Pancreas (tissue), 10 donors: ENCODE measurements at regions not wholly inside any gene's neighbourhood (a gene's known extent, or its start where the extent isn't known, plus 50 kb on each side); places are given as distances from the start of the nearest gene placed in this dataset.

Experiments used
- ATAC-seq, 4 donors: fragments of 200-7000 bp; cut with Tn5 transposase; one replicate each; pipeline versions ENCODE4 v1.8.0 to v1.9.1; 2020; ENCODE audit warnings: mild to moderate bottlenecking in 4 of 4, moderate library complexity in 4 of 4
- DNase-seq, 6 donors: peaks; one replicate each; pipeline ENCODE4 v3.0.0-alpha.2; 2020
- FAIRE-seq: peaks from 2 replicates; lab custom pipeline; 2012; peaks lifted over from hg19 to GRCh38; lab: Jason Lieb, UNC
- H3K27ac ChIP-seq, 4 donors: fragments of 200-600 bp; sonication (generic); 1 replicate in 3 of 4; 2 replicates in 1 of 4; pipeline versions ENCODE4 v1.5.0 to v1.8.0; 2020
- H3K27me3 ChIP-seq, 4 donors: fragments of 200-600 bp; one replicate each; pipeline ENCODE4 v1.8.0; 2021
- H3K36me3 ChIP-seq, 3 donors: fragments of 200-600 bp; sonication (generic) in 1 of 3; one replicate each; pipeline versions ENCODE4 v1.5.0 to v1.8.0; 2020 to 2021
- H3K4me1 ChIP-seq, 3 donors: fragments of 200-600 bp; one replicate each; pipeline ENCODE4 v1.8.0; 2021
- H3K4me3 ChIP-seq, 4 donors: fragments of 200-600 bp; sonication (generic) in 2 of 4; one replicate each; pipeline versions ENCODE4 v1.5.0 to v1.8.0; 2020 to 2021
- H3K9me3 ChIP-seq, 4 donors: fragments of 200-600 bp; one replicate each; pipeline ENCODE4 v1.8.0; 2021
- WGBS, 2 donors: extraction: QIAGEN DNeasy Blood & Tissue Kit; methylation state at CpG; one replicate each; pipeline ENCODE4 v1.1.7; 2013; 5-methylcytosine and 5-hydroxymethylcytosine counted together
- intact Hi-C, 3 donors: fragments of 100-400 bp; cut with DNase I; formaldehyde crosslinking; loops; one replicate each; pipeline versions ENCODE4 v1.11.1 to v1.14.2; 2022
- TF ChIP-seq, protein P1 (sequence below), 4 donors: fragments of 200-600 bp; sonication (generic) in 3 of 4; IDR thresholded peaks; one replicate each; pipeline versions ENCODE4 v1.5.0 to v1.8.0; 2021; ENCODE audit warnings: antibody characterized with exemption in 4 of 4
- donor health status: healthy with polysubstance abuse.
- donor health status: DM: no; HTN: no; CAD: no; lungs with moderate emphysema.
- donor health status: DM: no; HTN: no; CAD: no.
- donor health status: control.
- donor health status: control.
- donor health status: Bipolar disorder and iron deficiency.
- donor health status: DM: yes; HTN: yes; CAD: no.
- donor health status: DM: no; HTN: no; CAD: no.
- donor health status: DM: no; HTN: no; CAD: no.
- donor health status: DM: yes; HTN: yes; CAD: no.

DNA sequence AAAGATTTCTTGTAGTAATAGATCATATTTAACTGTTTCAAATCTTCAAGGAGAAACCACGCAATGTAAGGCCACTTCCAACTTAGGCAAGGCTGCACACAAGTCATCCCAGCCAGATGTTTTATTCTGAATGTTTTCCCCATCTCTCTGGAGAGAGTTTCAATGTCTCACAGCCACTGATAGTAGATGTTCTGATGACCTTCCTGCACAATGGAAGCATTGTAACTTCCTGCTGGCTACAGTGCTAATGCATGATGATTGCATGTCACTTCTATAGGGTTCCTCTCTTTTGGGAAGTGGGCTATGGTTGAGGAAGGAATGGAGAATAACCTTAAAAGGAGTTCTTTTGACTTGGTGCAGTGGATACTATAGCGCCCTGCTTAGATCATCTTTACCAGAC is 328.0 kb downstream of the ZNF621 start:
- Histone ChIP-seq H3K4me1 (no peaks in the 10 kb centered on the region), H3K27me3 (no peaks in the 10 kb centered on the region), H3K36me3 (no peaks in the 10 kb centered on the region), H3K9me3 (no peaks in the 10 kb centered on the region), H3K4me3 (no peak overlapping the region), H3K27ac (no peak overlapping the region)
- 92 to 96% methylated on average over 2 of the region's 2 CpGs for WGBS, 2 donors
- intact Hi-C loops, result no loop called here
- ATAC-seq (no peak), DNase-seq (no peak), FAIRE-seq (no peak)
- TF ChIP-seq, protein P1, sequence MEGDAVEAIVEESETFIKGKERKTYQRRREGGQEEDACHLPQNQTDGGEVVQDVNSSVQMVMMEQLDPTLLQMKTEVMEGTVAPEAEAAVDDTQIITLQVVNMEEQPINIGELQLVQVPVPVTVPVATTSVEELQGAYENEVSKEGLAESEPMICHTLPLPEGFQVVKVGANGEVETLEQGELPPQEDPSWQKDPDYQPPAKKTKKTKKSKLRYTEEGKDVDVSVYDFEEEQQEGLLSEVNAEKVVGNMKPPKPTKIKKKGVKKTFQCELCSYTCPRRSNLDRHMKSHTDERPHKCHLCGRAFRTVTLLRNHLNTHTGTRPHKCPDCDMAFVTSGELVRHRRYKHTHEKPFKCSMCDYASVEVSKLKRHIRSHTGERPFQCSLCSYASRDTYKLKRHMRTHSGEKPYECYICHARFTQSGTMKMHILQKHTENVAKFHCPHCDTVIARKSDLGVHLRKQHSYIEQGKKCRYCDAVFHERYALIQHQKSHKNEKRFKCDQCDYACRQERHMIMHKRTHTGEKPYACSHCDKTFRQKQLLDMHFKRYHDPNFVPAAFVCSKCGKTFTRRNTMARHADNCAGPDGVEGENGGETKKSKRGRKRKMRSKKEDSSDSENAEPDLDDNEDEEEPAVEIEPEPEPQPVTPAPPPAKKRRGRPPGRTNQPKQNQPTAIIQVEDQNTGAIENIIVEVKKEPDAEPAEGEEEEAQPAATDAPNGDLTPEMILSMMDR (IDR thresholded peaks at IDR 0.05), result no peak

DNA sequence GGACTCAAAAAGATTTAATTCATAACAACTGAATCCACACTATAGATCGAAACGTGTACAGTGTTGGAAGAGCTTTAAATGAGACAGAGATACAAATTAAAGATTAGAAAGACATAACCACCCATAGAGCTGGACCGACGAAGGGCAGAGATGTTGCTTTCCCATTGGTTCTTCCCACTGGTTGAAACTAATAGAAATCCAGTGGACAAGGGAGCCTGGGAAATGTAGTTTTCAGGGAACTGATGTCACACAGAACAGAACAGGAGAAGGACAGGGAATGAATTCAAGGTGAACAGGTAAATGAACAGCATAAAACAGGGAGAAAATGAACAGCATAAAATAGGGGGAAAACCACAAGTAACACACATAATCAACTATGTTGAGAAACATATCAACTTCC is 328.7 kb downstream of the ZNF621 start:
- Histone ChIP-seq H3K9me3 (no peaks in the 10 kb centered on the region), H3K36me3 (no peaks in the 10 kb centered on the region), H3K27me3 (no peaks in the 10 kb centered on the region), H3K4me1 (no peaks in the 10 kb centered on the region), H3K27ac (no peak overlapping the region), H3K4me3 (no peak overlapping the region)
- WGBS, 2 donors, result 84 to 91% methylated on average over 4 of the region's 4 CpGs
- ATAC-seq, result no peak
- intact Hi-C loops, result no loop called here
- TF ChIP-seq, protein P1 (IDR thresholded peaks at IDR 0.05), result no peak
- no peak for FAIRE-seq
- no peak for DNase-seq

DNA sequence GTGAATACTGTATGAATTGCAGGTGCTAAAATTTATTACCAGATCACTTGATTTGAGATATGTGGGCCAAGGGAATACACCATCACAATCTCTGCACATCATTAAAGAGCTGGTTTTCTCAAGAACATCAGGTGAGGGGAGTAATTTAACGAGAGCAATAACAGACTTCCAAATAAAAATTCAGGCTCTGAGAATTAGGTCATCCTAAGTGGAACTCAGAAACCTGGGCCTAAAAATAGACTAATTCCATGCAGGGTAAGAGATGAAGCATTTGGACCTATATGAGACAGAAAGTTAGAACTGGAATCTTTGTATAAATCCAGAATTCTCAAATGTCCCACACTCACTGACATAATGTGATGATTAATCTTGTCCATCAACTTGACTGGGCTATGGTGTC is 331.1 kb downstream of the ZNF621 start:
- intact Hi-C loops, result no loop called here
- no peaks in the 10 kb centered on the region for H3K9me3 ChIP-seq
- no peaks in the 10 kb centered on the region for H3K36me3 ChIP-seq
- no peaks in the 10 kb centered on the region for H3K4me1 ChIP-seq
- no peak overlapping the region for H3K27ac ChIP-seq
- H3K27me3 ChIP-seq, result no peaks in the 10 kb centered on the region
- DNase-seq, result no peak
- no peak for ATAC-seq
- TF ChIP-seq, protein P1 (IDR thresholded peaks at IDR 0.05), result no peak
- 76 to 87% methylated on average over 1 of the region's 1 CpG for WGBS, 2 donors
- FAIRE-seq, result no peak
- H3K4me3 ChIP-seq, result no peak overlapping the region

DNA sequence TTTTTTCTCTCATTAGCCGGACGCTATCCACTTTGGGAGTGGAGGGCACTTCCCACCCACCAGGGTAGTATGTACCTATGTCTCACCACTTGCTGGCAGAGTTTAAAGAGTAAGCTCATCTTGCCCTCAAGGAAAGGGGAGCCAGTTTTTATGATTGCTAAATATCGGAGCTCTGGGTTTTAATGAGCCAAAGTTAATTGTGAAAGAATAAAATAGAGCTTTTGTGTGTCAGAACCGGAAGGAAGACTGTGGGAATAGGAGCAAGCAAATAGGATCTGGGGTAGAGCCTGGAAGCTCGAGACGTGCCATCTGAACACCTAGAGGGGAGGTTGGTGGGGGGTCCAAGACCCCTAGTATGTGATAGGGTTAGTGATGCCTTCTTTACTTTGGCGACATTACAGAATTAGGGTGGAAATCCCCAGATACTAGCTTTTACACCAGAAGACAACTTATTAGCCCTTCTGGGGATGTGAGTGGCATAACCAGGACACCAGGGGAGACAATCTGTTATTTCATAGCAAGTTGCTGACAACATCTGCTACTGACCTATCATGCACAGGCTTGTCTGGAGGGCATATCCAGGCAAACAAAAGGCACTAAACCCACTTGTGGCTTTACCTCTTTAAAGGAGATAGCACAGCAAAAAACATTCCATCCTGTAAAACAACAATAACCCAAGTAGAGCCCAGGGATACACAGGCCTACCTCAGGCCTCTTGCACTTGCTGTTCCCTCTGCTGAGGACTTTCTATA is 333.8 kb downstream of the ZNF621 start:
- Histone ChIP-seq H3K4me1 (no peaks in the 10 kb centered on the region), H3K9me3 (no peaks in the 10 kb centered on the region), H3K36me3 (no peaks in the 10 kb centered on the region), H3K27me3 (no peaks in the 10 kb centered on the region), H3K4me3 (no peak overlapping the region), H3K27ac (no peak overlapping the region)
- DNase-seq (no peak), FAIRE-seq (no peak), ATAC-seq (no peak)
- TF ChIP-seq, protein P1 (IDR thresholded peaks at IDR 0.05), result no peak
- intact Hi-C loops, result no loop called here
- 80 to 85% methylated on average over 7 of the region's 7 CpGs for WGBS, 2 donors

DNA sequence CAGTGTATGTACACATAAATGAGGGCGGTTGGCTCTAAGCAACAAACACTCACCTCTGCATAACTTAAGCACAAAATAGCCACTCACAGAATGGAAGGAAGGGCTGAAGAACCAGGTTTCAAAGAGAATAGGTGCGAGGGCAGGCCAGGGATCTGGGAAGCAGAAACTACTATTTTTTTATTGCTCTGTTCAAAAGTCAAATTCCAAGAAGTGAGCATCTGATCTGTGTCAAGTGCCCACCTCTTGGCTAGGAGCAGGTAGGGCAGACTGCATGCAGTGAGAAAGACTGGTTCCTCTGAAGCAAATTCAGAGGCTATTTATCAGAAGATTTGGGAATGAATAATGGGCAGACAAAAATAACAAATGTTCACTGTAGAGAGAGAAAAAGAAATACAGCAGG is 336.4 kb upstream of the CTNNB1 start:
- FAIRE-seq (no peak), ATAC-seq (no peak), DNase-seq (no peak)
- no peaks in the 10 kb centered on the region for H3K36me3 ChIP-seq
- TF ChIP-seq, protein P1 (IDR thresholded peaks at IDR 0.05), result no peak
- WGBS, 2 donors, result 93 to 95% methylated on average over 2 of the region's 2 CpGs
- no peaks in the 10 kb centered on the region for H3K9me3 ChIP-seq
- H3K27me3 ChIP-seq, result no peaks in the 10 kb centered on the region
- no peaks in the 10 kb centered on the region for H3K4me1 ChIP-seq
- H3K4me3 ChIP-seq, result no peak overlapping the region
- intact Hi-C loops, result no loop called here
- no peak overlapping the region for H3K27ac ChIP-seq
